22Rv1 (cell line): ENCODE measurements at regions not wholly inside any gene's neighbourhood (a gene's known extent, or its start where the extent isn't known, plus 50 kb on each side); places are given as distances from the start of the nearest gene placed in this dataset.

ENCODE experiments used
- CTCF ChIP-seq: fragments of 450-650 bp; IDR thresholded peaks from 2 replicates; pipeline ENCODE4 v1.5.1; 2017; ENCODE audit warnings: mild to moderate bottlenecking
- ZFX ChIP-seq: fragments of 450-650 bp; IDR thresholded peaks from 2 replicates; pipeline ENCODE4 v1.6.1; 2017; ENCODE audit warnings: antibody characterized with exemption, borderline replicate concordance

GRCh38 chr16:11465675-11466074 is 120.4 kb downstream of the RMI2 start:
- TF ChIP-seq CTCF: no peak
- no peak for TF ChIP-seq ZFX
